ENCODE measurements at regions not wholly inside any gene's neighbourhood (a gene's known extent, or its start where the extent isn't known, plus 50 kb on each side); places are given as distances from the start of the nearest gene placed in this dataset.

GRCh38 chr20:43799150-43799711 is 72.4 kb upstream of the GTSF1L start:
- Histone ChIP-seq H2AFZ (no peak overlapping the region), H3K27me3 (ENCODE audit: control insufficient read depth, insufficient read depth, low read length) (no peaks in the 10 kb centered on the region), H3K9ac (no peak overlapping the region), H3K79me2 (no peaks in the 10 kb centered on the region), H3K4me1 (no peaks in the 10 kb centered on the region), H3K27ac (no peak overlapping the region), H3K4me3 (ENCODE audit: low read depth, low read length) (no peak overlapping the region), H3K4me2 (ENCODE audit: low read length) (no peak overlapping the region), H3K36me3 (ENCODE audit: control insufficient read depth, insufficient read depth, low read length) (no peaks in the 10 kb centered on the region), H3K9me3 (ENCODE audit: control insufficient read depth, low read length) (no peaks in the 10 kb centered on the region)
- TF ChIP-seq, protein P1, sequence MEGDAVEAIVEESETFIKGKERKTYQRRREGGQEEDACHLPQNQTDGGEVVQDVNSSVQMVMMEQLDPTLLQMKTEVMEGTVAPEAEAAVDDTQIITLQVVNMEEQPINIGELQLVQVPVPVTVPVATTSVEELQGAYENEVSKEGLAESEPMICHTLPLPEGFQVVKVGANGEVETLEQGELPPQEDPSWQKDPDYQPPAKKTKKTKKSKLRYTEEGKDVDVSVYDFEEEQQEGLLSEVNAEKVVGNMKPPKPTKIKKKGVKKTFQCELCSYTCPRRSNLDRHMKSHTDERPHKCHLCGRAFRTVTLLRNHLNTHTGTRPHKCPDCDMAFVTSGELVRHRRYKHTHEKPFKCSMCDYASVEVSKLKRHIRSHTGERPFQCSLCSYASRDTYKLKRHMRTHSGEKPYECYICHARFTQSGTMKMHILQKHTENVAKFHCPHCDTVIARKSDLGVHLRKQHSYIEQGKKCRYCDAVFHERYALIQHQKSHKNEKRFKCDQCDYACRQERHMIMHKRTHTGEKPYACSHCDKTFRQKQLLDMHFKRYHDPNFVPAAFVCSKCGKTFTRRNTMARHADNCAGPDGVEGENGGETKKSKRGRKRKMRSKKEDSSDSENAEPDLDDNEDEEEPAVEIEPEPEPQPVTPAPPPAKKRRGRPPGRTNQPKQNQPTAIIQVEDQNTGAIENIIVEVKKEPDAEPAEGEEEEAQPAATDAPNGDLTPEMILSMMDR (IDR thresholded peaks at IDR 0.05) = no peak

DNA sequence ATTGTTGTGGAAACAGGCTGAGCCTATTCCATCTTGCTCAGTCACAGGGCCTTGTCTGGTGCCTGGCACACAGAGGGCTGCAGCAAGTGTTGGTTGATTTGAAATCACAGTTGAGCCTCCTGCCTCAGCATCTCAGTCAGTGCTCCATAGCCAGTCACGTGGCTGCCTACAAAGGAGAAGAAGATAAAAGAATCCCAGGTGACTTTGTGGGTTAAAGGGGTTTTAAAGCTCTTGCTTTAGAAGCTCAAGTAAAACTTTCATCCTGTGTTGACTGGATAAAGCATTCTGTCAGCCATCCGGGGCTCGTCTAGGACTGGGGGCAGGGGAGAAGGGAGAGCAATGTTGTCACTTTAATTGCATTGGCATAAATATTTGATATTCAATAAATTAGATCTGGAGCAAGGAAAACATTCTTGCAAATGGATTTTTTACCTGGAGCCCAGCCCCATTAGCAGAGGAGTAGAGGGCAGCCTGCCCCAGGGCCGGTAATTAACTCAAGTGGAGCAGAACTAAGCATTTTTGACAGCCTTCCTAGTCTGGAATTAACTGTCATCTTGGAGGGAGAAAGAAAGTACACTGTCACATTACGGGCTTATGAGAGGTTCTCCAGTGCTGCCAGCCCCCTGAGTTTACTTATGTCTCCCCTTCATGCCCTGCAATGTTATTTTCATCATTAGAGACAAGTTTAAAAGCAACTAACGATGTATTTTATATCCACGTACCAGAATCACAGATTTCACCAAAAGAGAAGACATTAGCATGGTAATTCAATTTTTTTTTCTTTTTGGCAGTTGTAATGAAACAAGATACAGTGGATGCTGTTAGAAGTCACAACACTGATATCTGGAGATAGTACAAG is 71.7 kb upstream of the GTSF1L start:
- Histone ChIP-seq H3K9ac (no peak overlapping the region), H3K27ac (no peak overlapping the region), H3K36me3 (ENCODE audit: control insufficient read depth, insufficient read depth, low read length) (no peaks in the 10 kb centered on the region), H2AFZ (no peak overlapping the region), H3K9me3 (ENCODE audit: control insufficient read depth, low read length) (no peaks in the 10 kb centered on the region), H3K27me3 (ENCODE audit: control insufficient read depth, insufficient read depth, low read length) (no peaks in the 10 kb centered on the region), H3K4me1 (no peaks in the 10 kb centered on the region), H3K4me3 (ENCODE audit: low read depth, low read length) (no peak overlapping the region), H3K79me2 (no peaks in the 10 kb centered on the region), H3K4me2 (ENCODE audit: low read length) (no peak overlapping the region)
- TF ChIP-seq, protein P1 (IDR thresholded peaks at IDR 0.05) = no peak

DNA sequence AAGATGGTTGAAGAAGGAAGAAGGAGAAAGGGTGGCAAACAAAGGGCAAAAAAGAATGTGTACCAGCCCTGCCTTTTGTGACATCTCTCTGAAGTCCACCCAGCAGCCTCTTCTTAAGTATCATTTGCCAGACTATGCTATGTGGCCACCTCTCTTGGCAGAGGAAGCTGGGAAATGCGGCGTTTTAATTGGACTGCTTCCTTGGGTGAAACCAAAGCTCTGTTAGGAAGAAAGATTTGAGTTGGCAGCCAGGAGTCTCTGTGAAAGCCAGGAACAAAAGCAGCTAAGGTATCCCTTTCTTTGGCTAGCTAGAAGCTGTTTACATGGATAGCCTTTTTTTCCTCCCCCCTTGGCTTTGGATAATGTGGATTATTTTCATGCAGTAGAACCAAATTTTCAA is 67.5 kb upstream of the GTSF1L start:
- H3K9ac ChIP-seq = no peak overlapping the region
- H3K4me1 ChIP-seq = no peaks in the 10 kb centered on the region
- no peaks in the 10 kb centered on the region for H3K27me3 ChIP-seq (ENCODE audit: control insufficient read depth, insufficient read depth, low read length)
- TF ChIP-seq, protein P1 (IDR thresholded peaks at IDR 0.05) = no peak
- H3K36me3 ChIP-seq (ENCODE audit: control insufficient read depth, insufficient read depth, low read length) = no peaks in the 10 kb centered on the region
- no peak overlapping the region for H3K4me3 ChIP-seq (ENCODE audit: low read depth, low read length)
- no peak overlapping the region for H2AFZ ChIP-seq
- H3K4me2 ChIP-seq (ENCODE audit: low read length) = no peak overlapping the region
- no peaks in the 10 kb centered on the region for H3K9me3 ChIP-seq (ENCODE audit: control insufficient read depth, low read length)
- no peaks in the 10 kb centered on the region for H3K79me2 ChIP-seq
- H3K27ac ChIP-seq = no peak overlapping the region

DNA sequence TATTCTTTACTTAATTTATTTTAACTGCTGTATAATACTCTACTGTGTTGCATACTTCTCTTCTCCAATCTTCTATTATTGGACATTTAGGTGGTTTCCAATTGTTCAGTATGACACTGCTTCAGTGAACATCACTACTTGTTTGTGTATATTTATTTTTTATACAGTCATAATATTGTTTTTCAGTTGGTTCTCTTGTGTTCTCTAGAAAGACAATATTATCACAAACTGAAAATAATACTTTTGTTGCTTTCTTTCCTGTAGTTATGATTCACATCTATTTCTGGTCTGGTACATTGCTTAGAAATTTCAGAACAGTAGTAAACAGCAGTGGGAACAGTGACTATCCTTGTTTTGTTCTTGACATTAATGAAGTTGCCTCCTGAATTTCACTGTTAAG is 62.8 kb upstream of the GTSF1L start:
- H3K4me1 ChIP-seq = no peaks in the 10 kb centered on the region
- H3K27me3 ChIP-seq (ENCODE audit: control insufficient read depth, insufficient read depth, low read length) = no peaks in the 10 kb centered on the region
- H3K4me2 ChIP-seq (ENCODE audit: low read length) = no peak overlapping the region
- H2AFZ ChIP-seq = no peak overlapping the region
- H3K36me3 ChIP-seq (ENCODE audit: control insufficient read depth, insufficient read depth, low read length) = no peaks in the 10 kb centered on the region
- TF ChIP-seq, protein P1 (IDR thresholded peaks at IDR 0.05) = no peak
- H3K79me2 ChIP-seq = no peaks in the 10 kb centered on the region
- H3K27ac ChIP-seq = no peak overlapping the region
- H3K9ac ChIP-seq = no peak overlapping the region
- H3K9me3 ChIP-seq (ENCODE audit: control insufficient read depth, low read length) = no peaks in the 10 kb centered on the region
- H3K4me3 ChIP-seq (ENCODE audit: low read depth, low read length) = no peak overlapping the region

Data from parathyroid adenoma (tissue), 2 donors.